Heart left ventricle (tissue), 16 donors: ENCODE measurements at regions not wholly inside any gene's neighbourhood (a gene's known extent, or its start where the extent isn't known, plus 50 kb on each side); places are given as distances from the start of the nearest gene placed in this dataset.

Experiments
- ATAC-seq, 4 donors: fragments of 200-7000 bp; cut with Tn5 transposase; one replicate each; pipeline ENCODE4 v1.9.1; 2020 to 2022; ENCODE audit warnings: moderate library complexity in 4 of 4, mild to moderate bottlenecking in 3 of 4, moderate number of reproducible peaks in 1 of 4
- DNase-seq, 5 donors: peaks; one replicate each; pipeline ENCODE4 v3.0.0-alpha.2; 2020
- H3K27ac ChIP-seq, 12 donors: fragments of 200-600 bp; sonication (generic) in 4 of 12; one replicate each; pipeline versions ENCODE4 v1.5.0 to v1.8.0; 2016 to 2022; ENCODE audit warnings: mild to moderate bottlenecking in 2 of 12
- H3K27me3 ChIP-seq, 9 donors: fragments of 200-600 bp; sonication (generic) in 2 of 9; one replicate each; pipeline versions ENCODE4 v1.5.1 to v1.8.0; 2016 to 2022; ENCODE audit warnings: mild to moderate bottlenecking in 3 of 9
- H3K36me3 ChIP-seq, 9 donors: fragments of 200-600 bp; sonication (generic) in 2 of 9; one replicate each; pipeline versions ENCODE4 v1.5.0 to v1.8.0; 2018 to 2022; ENCODE audit warnings: mild to moderate bottlenecking in 2 of 9
- H3K4me1 ChIP-seq, 12 donors: fragments of 200-600 bp; sonication (generic) in 4 of 12; one replicate each; pipeline versions ENCODE4 v1.5.0 to v1.8.0; 2016 to 2022; ENCODE audit warnings: mild to moderate bottlenecking in 3 of 12
- H3K4me3 ChIP-seq, 12 donors: fragments of 200-600 bp; sonication (generic) in 4 of 12; one replicate each; pipeline versions ENCODE4 v1.5.0 to v1.8.0; 2017 to 2022; ENCODE audit warnings: mild to moderate bottlenecking in 9 of 12, moderate library complexity in 4 of 12
- H3K9me3 ChIP-seq, 12 donors: fragments of 200-600 bp; sonication (generic) in 4 of 12; one replicate each; pipeline versions ENCODE4 v1.5.0 to v1.8.0; 2016 to 2022; ENCODE audit warnings: mild to moderate bottlenecking in 1 of 12
- CTCF ChIP-seq, 12 donors: fragments of 200-600 bp; sonication (generic) in 4 of 12; IDR thresholded peaks; one replicate each; pipeline versions ENCODE4 v1.5.0 to v1.8.0; 2018 to 2022; ENCODE audit warnings: antibody characterized with exemption in 12 of 12, mild to moderate bottlenecking in 5 of 12
- POLR2A ChIP-seq, 2 donors: fragments of 450-650 bp; IDR thresholded peaks; one replicate each; pipeline ENCODE4 v1.6.1; 2017; ENCODE audit warnings: antibody characterized with exemption in 2 of 2, mild to moderate bottlenecking in 2 of 2, moderate library complexity in 2 of 2
- WGBS, 4 donors: extraction: QIAGEN DNeasy Blood & Tissue Kit in 2 of 4; methylation state at CpG; one replicate each; pipeline versions ENCODE4 v1.1.5 to v1.1.7; 2013 to 2018; 5-methylcytosine and 5-hydroxymethylcytosine counted together
- intact Hi-C, 10 donors: fragments of 100-400 bp; cut with DNase I; formaldehyde crosslinking; loops; one replicate each; pipeline versions ENCODE4 v1.11.1 to v1.14.2; 2022
- donor health status: ischemic (EF 13 %, LVEDD 7.1; RV severe dilation, severe dysfunction).
- donor health status: healthy with polysubstance abuse.
- donor health status: DM: no; HTN: yes; CAD: no.
- donor health status: DM: no; HTN: no; CAD: no.
- donor health status: ischemic (EF 25% LVEDD 6.9; RV normal size, moderate dysfunction).
- donor health status: ischemic (EF 25% LVEDD 5.7; RV mildly dilated, moderate dysfunction).
- donor health status: healthy.
- donor health status: DM: yes; HTN: yes; CAD: no.
- donor health status: ischemic (EF 35%, LVEDD 5.7; RV mildly dilated, moderate dysfunction).
- donor health status: nonischemic (EF 11% LVEDD 7.7; RV severe dilation, severe dysfunction).
- donor health status: DM: yes; HTN: yes; CAD: no.
- donor health status: PGD.
- donor health status: ischemic (EF 29% LVEDD 5.4; RV normal size, mild dysfunction).
- donor health status: nonischemic (EF 23%, LVEDD 6.1; RV moderate dilation, normal function).

- peaks cover 0 to 9% (median 0%) of the 10 kb centered on the region in 12 donors for H3K4me1 ChIP-seq
- WGBS, 4 donors: 61 to 71% (median 63%) methylated on average over 5 of the region's 5 CpGs
- ATAC-seq (no peak), DNase-seq (no peak)
- no peak overlapping the region for H3K4me3 ChIP-seq
- no peak overlapping the region for H3K27ac ChIP-seq
- TF ChIP-seq CTCF (IDR thresholded peaks at IDR 0.05): no peak
- TF ChIP-seq POLR2A (IDR thresholded peaks at IDR 0.05): no peak
- no peaks in the 10 kb centered on the region for H3K27me3 ChIP-seq
- intact Hi-C loops: no loop called here
- no peaks in the 10 kb centered on the region for H3K9me3 ChIP-seq
- no peaks in the 10 kb centered on the region for H3K36me3 ChIP-seq
These were observed 258.4 kb downstream of the ELAVL2 start for GRCh38 chr9:23567516-23568165.

GRCh38 chr9:23571414-23572104, 254.5 kb downstream of the ELAVL2 start:
- WGBS, 4 donors: 69 to 78% (median 73%) methylated on average over 2 of the region's 2 CpGs
- no peak overlapping the region for H3K27ac ChIP-seq

GRCh38 chr9:23573800-23574199, 252.2 kb downstream of the ELAVL2 start:
- Histone ChIP-seq H3K27me3 (no peaks in the 10 kb centered on the region), H3K4me3 (no peak overlapping the region), H3K27ac (no peak overlapping the region), H3K9me3 (no peaks in the 10 kb centered on the region), H3K36me3 (no peaks in the 10 kb centered on the region), H3K4me1 (peaks cover 0 to 9% (median 0%) of the 10 kb centered on the region in 12 donors)
- no peak for ATAC-seq
- TF ChIP-seq CTCF (IDR thresholded peaks at IDR 0.05) (no peak), POLR2A (IDR thresholded peaks at IDR 0.05) (no peak)
- no peak for DNase-seq
- intact Hi-C loops: no loop called here

More at GRCh38 chr9:23571414-23572104, 254.5 kb downstream of the ELAVL2 start:
- DNase-seq (no peak), ATAC-seq (peak in 1 of 4 donors; percentile 49)
- intact Hi-C loops: no loop called here
- TF ChIP-seq CTCF (IDR thresholded peaks at IDR 0.05): no peak
- no peak for TF ChIP-seq POLR2A (IDR thresholded peaks at IDR 0.05)
- Histone ChIP-seq H3K36me3 (no peaks in the 10 kb centered on the region), H3K4me3 (no peak overlapping the region), H3K27me3 (no peaks in the 10 kb centered on the region), H3K9me3 (no peaks in the 10 kb centered on the region), H3K4me1 (peaks cover 0 to 9% (median 0%) of the 10 kb centered on the region in 12 donors)

- Histone ChIP-seq H3K27ac (no peak overlapping the region), H3K4me3 (no peak overlapping the region), H3K36me3 (no peaks in the 10 kb centered on the region), H3K4me1 (peaks cover 0 to 2% (median 0%) of the 10 kb centered on the region in 12 donors), H3K27me3 (no peaks in the 10 kb centered on the region), H3K9me3 (no peaks in the 10 kb centered on the region)
- TF ChIP-seq POLR2A (IDR thresholded peaks at IDR 0.05): no peak
- no peak for TF ChIP-seq CTCF (IDR thresholded peaks at IDR 0.05)
- DNase-seq: no peak
- ATAC-seq: no peak
- 64 to 78% (median 67%) methylated on average over 1 of the region's 1 CpG for WGBS, 4 donors
- intact Hi-C loops: no loop called here
These were observed 248.4 kb downstream of the ELAVL2 start for GRCh38 chr9:23577611-23578010.
